ENCODE measurements at regions not wholly inside any gene's neighbourhood (a gene's known extent, or its start where the extent isn't known, plus 50 kb on each side); places are given as distances from the start of the nearest gene placed in this dataset.
A peak's percentile ranks its signal among the peaks of the same experiment; 100 is the strongest.

- Histone ChIP-seq H3K4me3 (ENCODE audit: low read length) (no peak overlapping the region), H3K79me2 (ENCODE audit: control insufficient read depth, insufficient read depth, low read length) (no peaks in the 10 kb centered on the region), H3K9ac (ENCODE audit: low read length) (no peak overlapping the region), H3K56ac (ENCODE audit: low read length) (no peak overlapping the region), H4K5ac (ENCODE audit: low read length) (no peak overlapping the region), H3K18ac (ENCODE audit: low read length) (no peak overlapping the region), H3K27ac (ENCODE audit: low read depth, low read length) (no peak overlapping the region), H3K23ac (ENCODE audit: low read length) (no peak overlapping the region), H3K4me1 (ENCODE audit: control insufficient read depth, low read depth, low read length) (no peaks in the 10 kb centered on the region), H2BK15ac (replicated peaks; ENCODE audit: low read depth) (no peak overlapping the region), H2BK120ac (ENCODE audit: low read depth, low read length) (no peak overlapping the region), H3K4me2 (ENCODE audit: low read length) (no peak overlapping the region), H2AK5ac (ENCODE audit: low read length) (no peak overlapping the region), H3K4ac (ENCODE audit: low read depth, low read length) (no peak overlapping the region), H3K79me1 (ENCODE audit: low read length) (no peaks in the 10 kb centered on the region), H3K27me3 (ENCODE audit: insufficient read depth, low read length, poor library complexity) (no peaks in the 10 kb centered on the region), H2BK5ac (ENCODE audit: low read length) (no peak overlapping the region), H4K8ac (ENCODE audit: low read depth, low read length) (no peak overlapping the region), H3K36me3 (ENCODE audit: control insufficient read depth, insufficient read depth, low read length) (no peaks in the 10 kb centered on the region)
- no CpG with 5 or more reads among the region's 3 CpGs for WGBS (ENCODE audit: extremely low coverage, insufficient coverage, low lambda C conversion rate)
- DNase-seq = no peak
These were observed 352.7 kb upstream of the ZNF507 start for GRCh38 chr19:31992750-31993149.

GRCh38 chr19:31995546-31995945 lies 349.9 kb upstream of the ZNF507 start:
- Histone ChIP-seq H2AK5ac (ENCODE audit: low read length) (no peak overlapping the region), H4K8ac (ENCODE audit: low read depth, low read length) (no peak overlapping the region), H4K5ac (ENCODE audit: low read length) (no peak overlapping the region), H2BK120ac (ENCODE audit: low read depth, low read length) (no peak overlapping the region), H3K4me1 (ENCODE audit: control insufficient read depth, low read depth, low read length) (no peaks in the 10 kb centered on the region), H3K4ac (ENCODE audit: low read depth, low read length) (no peak overlapping the region), H3K27me3 (ENCODE audit: insufficient read depth, low read length, poor library complexity) (no peaks in the 10 kb centered on the region), H3K4me3 (ENCODE audit: low read length) (no peak overlapping the region), H3K18ac (ENCODE audit: low read length) (no peak overlapping the region), H3K23ac (ENCODE audit: low read length) (no peak overlapping the region), H3K79me2 (ENCODE audit: control insufficient read depth, insufficient read depth, low read length) (no peaks in the 10 kb centered on the region), H3K79me1 (ENCODE audit: low read length) (no peaks in the 10 kb centered on the region), H3K27ac (ENCODE audit: low read depth, low read length) (no peak overlapping the region), H3K56ac (ENCODE audit: low read length) (no peak overlapping the region), H3K9ac (ENCODE audit: low read length) (no peak overlapping the region), H3K36me3 (ENCODE audit: control insufficient read depth, insufficient read depth, low read length) (no peaks in the 10 kb centered on the region), H2BK5ac (ENCODE audit: low read length) (no peak overlapping the region), H2BK15ac (replicated peaks; ENCODE audit: low read depth) (no peak overlapping the region), H3K4me2 (ENCODE audit: low read length) (no peak overlapping the region)
- no peak for DNase-seq

DNA sequence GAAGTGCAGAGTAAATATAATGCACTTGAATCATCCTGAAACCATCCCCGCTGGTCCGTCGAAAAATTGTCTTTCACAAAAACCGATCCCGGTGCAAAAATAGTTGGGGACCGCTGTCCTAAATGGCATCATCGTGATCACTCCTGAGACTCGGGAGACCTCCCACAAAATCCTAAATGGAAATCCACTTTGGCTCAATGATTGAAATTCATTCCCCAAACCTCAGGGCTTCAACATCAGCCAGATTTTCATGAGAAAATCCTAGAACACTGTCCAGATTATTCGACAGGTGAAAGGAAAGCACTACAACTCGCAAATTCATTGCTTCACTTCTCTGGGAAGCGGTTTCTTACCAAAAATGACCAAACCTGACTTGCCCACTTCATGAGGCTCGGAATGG lies 335.3 kb upstream of the ZNF507 start:
- no CpG with 5 or more reads among the region's 12 CpGs for WGBS (ENCODE audit: extremely low coverage, insufficient coverage, low lambda C conversion rate)
- no peaks in the 10 kb centered on the region for H3K27me3 ChIP-seq (ENCODE audit: insufficient read depth, low read length, poor library complexity)
- H2AK5ac ChIP-seq (ENCODE audit: low read length) = no peak overlapping the region
- no peak overlapping the region for H3K4me2 ChIP-seq (ENCODE audit: low read length)
- H2BK120ac ChIP-seq (ENCODE audit: low read depth, low read length) = no peak overlapping the region
- no peak overlapping the region for H3K56ac ChIP-seq (ENCODE audit: low read length)
- H4K5ac ChIP-seq (ENCODE audit: low read length) = no peak overlapping the region
- H2BK5ac ChIP-seq (ENCODE audit: low read length) = no peak overlapping the region
- no peak overlapping the region for H3K27ac ChIP-seq (ENCODE audit: low read depth, low read length)
- no peak overlapping the region for H4K8ac ChIP-seq (ENCODE audit: low read depth, low read length)
- H3K23ac ChIP-seq (ENCODE audit: low read length) = no peak overlapping the region
- H3K9ac ChIP-seq (ENCODE audit: low read length) = no peak overlapping the region
- no peak overlapping the region for H3K18ac ChIP-seq (ENCODE audit: low read length)
- no peak for DNase-seq
- H3K79me2 ChIP-seq (ENCODE audit: control insufficient read depth, insufficient read depth, low read length) = no peaks in the 10 kb centered on the region
- no peaks in the 10 kb centered on the region for H3K79me1 ChIP-seq (ENCODE audit: low read length)
- no peak overlapping the region for H3K4me3 ChIP-seq (ENCODE audit: low read length)
- no peak overlapping the region for H2BK15ac ChIP-seq (replicated peaks; ENCODE audit: low read depth)
- H3K4me1 ChIP-seq (ENCODE audit: control insufficient read depth, low read depth, low read length) = no peaks in the 10 kb centered on the region
- H3K4ac ChIP-seq (ENCODE audit: low read depth, low read length) = no peak overlapping the region
- no peaks in the 10 kb centered on the region for H3K36me3 ChIP-seq (ENCODE audit: control insufficient read depth, insufficient read depth, low read length)

GRCh38 chr19:32012206-32012605 lies 333.2 kb upstream of the ZNF507 start:
- no peaks in the 10 kb centered on the region for H3K36me3 ChIP-seq (ENCODE audit: control insufficient read depth, insufficient read depth, low read length)

GRCh38 chr19:32012886-32013631 lies 332.4 kb upstream of the ZNF507 start:
- H3K4ac ChIP-seq (ENCODE audit: low read depth, low read length) = no peak overlapping the region
- H3K36me3 ChIP-seq (ENCODE audit: control insufficient read depth, insufficient read depth, low read length) = no peaks in the 10 kb centered on the region
- no peak overlapping the region for H2AK5ac ChIP-seq (ENCODE audit: low read length)
- H3K27me3 ChIP-seq (ENCODE audit: insufficient read depth, low read length, poor library complexity) = no peaks in the 10 kb centered on the region
- no peak overlapping the region for H3K4me3 ChIP-seq (ENCODE audit: low read length)
- WGBS (ENCODE audit: extremely low coverage, insufficient coverage, low lambda C conversion rate) = no CpG with 5 or more reads among the region's 6 CpGs
- no peak overlapping the region for H4K8ac ChIP-seq (ENCODE audit: low read depth, low read length)
- H2BK15ac ChIP-seq (replicated peaks; ENCODE audit: low read depth) = no peak overlapping the region
- H3K4me2 ChIP-seq (ENCODE audit: low read length) = no peak overlapping the region
- no peak overlapping the region for H2BK5ac ChIP-seq (ENCODE audit: low read length)
- no peaks in the 10 kb centered on the region for H3K79me2 ChIP-seq (ENCODE audit: control insufficient read depth, insufficient read depth, low read length)
- H4K5ac ChIP-seq (ENCODE audit: low read length) = no peak overlapping the region
- H3K27ac ChIP-seq (ENCODE audit: low read depth, low read length) = no peak overlapping the region
- no peak overlapping the region for H2BK120ac ChIP-seq (ENCODE audit: low read depth, low read length)
- no peak overlapping the region for H3K23ac ChIP-seq (ENCODE audit: low read length)
- no peaks in the 10 kb centered on the region for H3K4me1 ChIP-seq (ENCODE audit: control insufficient read depth, low read depth, low read length)
- no peaks in the 10 kb centered on the region for H3K79me1 ChIP-seq (ENCODE audit: low read length)
- peak; percentile 3 for DNase-seq
- H3K56ac ChIP-seq (ENCODE audit: low read length) = no peak overlapping the region
- no peak overlapping the region for H3K18ac ChIP-seq (ENCODE audit: low read length)
- H3K9ac ChIP-seq (ENCODE audit: low read length) = no peak overlapping the region

More at GRCh38 chr19:32012206-32012605, 333.2 kb upstream of the ZNF507 start:
- Histone ChIP-seq H3K9ac (ENCODE audit: low read length) (no peak overlapping the region), H3K23ac (ENCODE audit: low read length) (no peak overlapping the region), H2BK5ac (ENCODE audit: low read length) (no peak overlapping the region), H2BK15ac (replicated peaks; ENCODE audit: low read depth) (no peak overlapping the region), H3K79me1 (ENCODE audit: low read length) (no peaks in the 10 kb centered on the region), H3K18ac (ENCODE audit: low read length) (no peak overlapping the region), H3K4me2 (ENCODE audit: low read length) (no peak overlapping the region), H3K27me3 (ENCODE audit: insufficient read depth, low read length, poor library complexity) (no peaks in the 10 kb centered on the region), H3K27ac (ENCODE audit: low read depth, low read length) (no peak overlapping the region), H2BK120ac (ENCODE audit: low read depth, low read length) (no peak overlapping the region), H3K4me3 (ENCODE audit: low read length) (no peak overlapping the region), H4K5ac (ENCODE audit: low read length) (no peak overlapping the region), H3K79me2 (ENCODE audit: control insufficient read depth, insufficient read depth, low read length) (no peaks in the 10 kb centered on the region), H3K4ac (ENCODE audit: low read depth, low read length) (no peak overlapping the region), H3K56ac (ENCODE audit: low read length) (no peak overlapping the region), H2AK5ac (ENCODE audit: low read length) (no peak overlapping the region), H4K8ac (ENCODE audit: low read depth, low read length) (no peak overlapping the region), H3K4me1 (ENCODE audit: control insufficient read depth, low read depth, low read length) (no peaks in the 10 kb centered on the region)
- DNase-seq = no peak
- no CpG with 5 or more reads among the region's 6 CpGs for WGBS (ENCODE audit: extremely low coverage, insufficient coverage, low lambda C conversion rate)

All from mesendoderm (in vitro differentiated cells).